DMS153 (cell line): ENCODE measurements at regions not wholly inside any gene's neighbourhood (a gene's known extent, or its start where the extent isn't known, plus 50 kb on each side); places are given as distances from the start of the nearest gene placed in this dataset.
"Not testable (repeated sequence)": the region's sequence is repeated elsewhere in the genome, so short reads cannot be mapped to it uniquely, and the experiment has no call there.

ENCODE experiments used
- DNase-seq: peaks from one replicate; lab custom pipeline; 2025; lab: John Stamatoyannopoulos, UW

- DNase-seq: peak; percentile 18
Observed at GRCh38 chr16:63702981-63703590, 1418.8 kb downstream of the CDH11 start.

GRCh38 chr16:63697736-63698135 is 1424.1 kb downstream of the CDH11 start:
- no peak for DNase-seq

GRCh38 chr16:63695347-63695746 is 1426.5 kb downstream of the CDH11 start:
- peak; percentile 17 for DNase-seq

GRCh38 chr16:63690961-63691360 is 1430.9 kb downstream of the CDH11 start:
- DNase-seq: no peak

GRCh38 chr16:63690267-63690666 is 1431.6 kb downstream of the CDH11 start:
- DNase-seq: no peak

- DNase-seq: no peak
Observed at GRCh38 chr16:63689068-63689467, 1432.8 kb downstream of the CDH11 start.

DNA sequence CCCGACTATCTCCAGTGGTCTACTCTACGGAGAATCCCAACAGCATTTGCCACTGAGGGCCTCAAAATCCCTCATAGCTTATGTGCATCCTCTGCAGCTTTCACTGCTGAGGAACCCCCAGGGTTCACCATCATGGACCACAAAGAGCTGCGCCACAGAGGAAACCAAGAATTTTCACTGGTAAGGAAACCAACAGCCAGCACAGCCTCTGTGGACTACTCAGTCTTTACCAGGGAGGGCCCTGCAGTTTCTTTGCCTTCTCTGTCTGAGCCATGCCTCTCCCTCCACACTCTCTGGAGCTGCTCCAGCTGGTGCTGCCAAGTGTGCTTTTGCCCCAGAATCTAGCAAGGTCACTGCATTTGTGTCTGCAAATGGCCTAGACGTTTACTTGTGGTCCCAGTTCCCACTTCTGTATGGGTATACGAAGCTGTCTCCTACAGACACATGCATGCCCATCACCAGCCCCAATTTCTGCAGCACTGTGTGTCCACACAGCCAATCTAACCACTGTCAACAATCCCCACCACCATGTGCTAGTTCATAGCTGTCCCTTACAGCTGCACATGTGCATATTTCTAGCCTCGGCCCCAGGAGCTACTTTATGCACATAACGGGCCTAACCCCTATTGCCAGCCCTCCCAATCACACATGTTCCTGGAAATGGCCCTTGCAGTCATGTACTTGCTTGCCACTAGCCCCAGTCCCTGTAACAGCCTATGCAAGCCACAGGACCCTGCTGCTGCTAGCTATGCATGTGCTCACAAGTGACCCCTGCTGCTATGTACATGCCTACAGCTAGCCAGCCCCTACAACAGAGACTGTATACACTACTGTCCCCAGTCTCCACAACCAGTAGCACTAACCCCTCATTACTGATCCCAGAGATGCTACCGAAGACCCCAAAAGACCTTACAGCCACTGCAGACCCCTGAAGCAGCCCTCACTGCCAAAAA is 1437.4 kb downstream of the CDH11 start:
- DNase-seq: no peak

DNA sequence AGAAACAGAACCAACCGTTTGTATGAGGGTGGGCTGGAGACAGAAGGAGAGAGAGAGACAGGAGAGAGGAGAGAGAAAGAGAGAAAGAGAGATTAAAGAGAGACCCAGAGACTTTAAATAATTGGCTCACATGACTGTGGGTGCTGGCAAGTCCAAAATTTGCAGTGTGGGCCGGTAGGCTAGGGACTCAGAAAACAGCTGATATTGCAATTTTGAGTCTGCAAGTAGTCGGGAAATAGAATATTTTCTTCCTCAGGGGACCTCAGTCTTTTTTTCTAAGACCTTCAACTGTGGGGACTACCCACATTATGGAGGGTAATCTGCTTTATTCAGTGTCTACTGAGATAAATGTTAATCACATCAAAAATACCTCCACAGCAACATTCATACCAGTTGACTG is 1439.0 kb downstream of the CDH11 start:
- no peak for DNase-seq

GRCh38 chr16:63672493-63672892 is 1449.4 kb downstream of the CDH11 start:
- DNase-seq: no peak

DNA sequence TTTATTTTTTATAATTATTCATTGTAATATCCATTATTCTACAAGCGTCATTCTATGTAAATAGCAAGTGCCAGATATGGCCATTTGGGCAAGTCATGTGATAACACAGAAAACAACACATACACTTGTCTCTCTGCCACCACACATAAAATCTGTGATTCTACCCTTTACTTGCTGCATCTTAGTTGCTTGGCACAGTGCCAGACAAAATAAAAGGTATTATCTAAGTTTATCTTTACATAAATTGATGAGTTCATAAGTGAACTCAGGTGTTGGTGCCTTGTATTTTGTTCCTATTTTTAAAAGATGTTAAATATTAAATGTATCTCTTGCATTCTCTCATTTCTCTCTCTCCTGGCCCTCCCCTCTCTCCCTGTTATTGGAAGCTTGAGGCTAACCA is 1458.7 kb downstream of the CDH11 start:
- no peak for DNase-seq

DNA sequence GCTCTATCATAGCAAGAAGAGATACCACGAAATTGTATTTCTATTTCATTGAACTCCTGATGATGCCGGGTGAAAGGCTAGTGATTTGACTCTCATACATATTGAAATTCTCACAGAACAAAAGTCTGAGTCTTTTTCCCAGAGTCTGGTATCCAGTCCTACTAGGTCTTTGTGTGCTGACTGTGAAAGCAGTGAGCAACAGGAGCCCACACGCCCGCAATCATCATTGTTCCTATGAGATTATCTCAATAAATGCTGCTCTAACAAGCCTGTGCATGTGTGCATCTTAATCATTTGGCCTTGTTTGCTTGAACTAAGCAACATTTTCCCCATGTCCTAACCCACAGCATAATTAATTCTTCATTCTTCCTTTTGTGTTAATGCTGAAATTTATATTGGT is 1466.0 kb downstream of the CDH11 start:
- no peak for DNase-seq

- no peak for DNase-seq
Observed at GRCh38 chr16:63653044-63653839, 1468.6 kb downstream of the CDH11 start.

DNA sequence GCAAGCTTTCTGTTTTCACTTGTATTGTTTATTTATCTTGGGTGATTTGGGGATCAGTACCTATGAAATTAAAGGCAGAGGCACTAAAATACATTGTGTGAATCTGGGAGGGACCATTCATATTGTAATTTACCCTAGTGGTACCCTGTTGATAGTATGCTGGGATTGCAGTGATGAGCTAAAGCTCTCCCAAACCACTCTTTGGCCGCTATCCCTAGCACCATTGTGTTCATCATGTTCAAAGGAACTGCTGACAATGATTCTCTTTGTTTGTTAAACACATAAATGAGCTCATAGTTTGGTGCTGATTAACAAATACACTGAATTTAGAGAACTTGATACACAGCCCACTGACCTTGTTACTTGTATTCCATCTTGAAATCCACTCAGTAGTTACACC is 1469.8 kb downstream of the CDH11 start:
- peak; percentile 33 for DNase-seq

DNA sequence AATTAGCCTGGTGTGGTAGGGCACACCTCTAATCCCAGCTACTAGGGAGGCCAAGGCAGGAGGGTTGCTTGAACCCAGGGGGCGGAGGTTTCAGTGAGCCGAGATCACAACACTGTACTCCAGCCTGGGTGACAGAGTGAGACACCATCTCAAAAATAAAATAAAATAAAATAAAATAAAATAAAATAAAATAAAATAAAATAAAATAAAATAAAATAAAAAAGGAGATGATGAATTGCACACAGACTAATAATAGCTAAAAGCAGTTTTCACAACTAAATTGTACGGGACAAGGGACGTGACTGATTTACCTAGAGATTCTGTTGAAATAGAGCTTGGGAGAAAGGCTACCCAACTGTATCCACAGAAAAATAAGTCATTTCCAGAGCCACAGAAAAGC is 1471.3 kb downstream of the CDH11 start:
- no peak for DNase-seq

GRCh38 chr16:63633706-63634445 is 1488.0 kb downstream of the CDH11 start:
- not testable (repeated sequence) for DNase-seq

GRCh38 chr16:63629272-63629671 is 1492.6 kb downstream of the CDH11 start:
- no peak for DNase-seq

GRCh38 chr16:63628812-63629211 is 1493.1 kb downstream of the CDH11 start:
- DNase-seq: no peak

- no peak for DNase-seq
Observed at GRCh38 chr16:63625126-63625525, 1496.7 kb downstream of the CDH11 start.

DNA sequence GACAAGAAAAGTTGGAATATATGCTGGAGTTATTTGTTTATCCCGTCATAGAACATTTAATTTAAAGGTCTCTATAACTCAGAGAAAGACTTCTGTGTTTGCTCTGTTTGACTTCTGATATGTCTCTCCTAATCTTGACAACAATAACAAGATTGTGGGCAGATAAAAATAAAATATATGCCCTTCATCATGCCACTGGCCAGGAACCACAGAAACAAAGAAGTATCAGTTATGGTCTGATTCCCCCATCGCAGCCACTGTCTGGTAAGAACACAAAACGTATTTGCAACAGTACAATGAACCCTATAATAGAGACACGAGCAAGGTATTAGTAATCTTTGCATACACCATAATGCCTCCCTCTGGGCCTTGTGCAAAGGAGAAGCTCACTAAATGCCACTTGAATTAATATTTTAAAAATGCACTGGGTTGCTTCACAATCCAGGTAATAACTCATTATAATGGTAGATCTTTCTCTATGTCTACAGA is 1498.3 kb downstream of the CDH11 start:
- no peak for DNase-seq

- DNase-seq: no peak
Observed at GRCh38 chr16:63618896-63619485, 1502.9 kb downstream of the CDH11 start.
